A549 (cell line): ENCODE measurements at regions not wholly inside any gene's neighbourhood (a gene's known extent, or its start where the extent isn't known, plus 50 kb on each side); places are given as distances from the start of the nearest gene placed in this dataset.

Experiments
- CBX8 ChIP-seq: fragments of 200-600 bp; sonication (generic); IDR thresholded peaks from 2 replicates; pipeline ENCODE4 v1.6.1; 2016
- CHD2 ChIP-seq: fragments of 150-350 bp; IDR thresholded peaks from 2 replicates; pipeline ENCODE4 v1.6.1; 2014; ENCODE audit warnings: low read length; ENCODE audit not compliant: partially characterized antibody
- FOXS1 ChIP-seq: fragments of 250-450 bp; sonication (Bioruptor Pico); IDR thresholded peaks from 2 replicates; pipeline ENCODE4 v1.5.0; 2020; ENCODE audit warnings: mild to moderate bottlenecking, moderate library complexity
- KDM1A ChIP-seq: fragments of 200-600 bp; sonication (generic); IDR thresholded peaks from 2 replicates; pipeline ENCODE4 v1.6.1; 2016; ENCODE audit warnings: low read depth, mild to moderate bottlenecking
- MAZ ChIP-seq: fragments of 150-350 bp; IDR thresholded peaks from 2 replicates; pipeline ENCODE4 v1.6.1; 2014; ENCODE audit warnings: antibody characterized with exemption, low read depth, low read length, borderline replicate concordance
- NR3C1 ChIP-seq: fragments of >200 bp; sonication (Bioruptor Twin); formaldehyde crosslinking; IDR thresholded peaks from 3 replicates; pipeline ENCODE4 v1.6.1; 2017
- POLR2A ChIP-seq: IDR thresholded peaks from 2 replicates; pipeline ENCODE4 v1.6.1; 2012; ENCODE audit warnings: mild to moderate bottlenecking, low read length
- REST ChIP-seq: fragments of 200-600 bp; sonication (generic); IDR thresholded peaks from 2 replicates; pipeline ENCODE4 v1.6.1; 2016; ENCODE audit warnings: antibody characterized with exemption, mild to moderate bottlenecking, moderate library complexity
- RFX5 ChIP-seq: fragments of 450-650 bp; IDR thresholded peaks from 2 replicates; pipeline ENCODE4 v1.7.1; 2014; ENCODE audit warnings: antibody characterized with exemption, mild to moderate bottlenecking, moderate library complexity
- SREBF2 ChIP-seq: fragments of 450-650 bp; IDR thresholded peaks from 2 replicates; pipeline ENCODE4 v1.6.1; 2014; ENCODE audit warnings: mild to moderate bottlenecking, moderate library complexity
- TF ChIP-seq, protein P1 (sequence below): fragments of >200 bp; sonication (Bioruptor Twin); formaldehyde crosslinking; IDR thresholded peaks from 3 replicates; pipeline ENCODE4 v1.5.1; 2016
- TF ChIP-seq, protein P2 (sequence below): fragments of 250-450 bp; sonication (Bioruptor Pico); IDR thresholded peaks from 2 replicates; pipeline ENCODE4 v1.5.0; 2021; ENCODE audit warnings: mild to moderate bottlenecking, moderate library complexity, borderline replicate concordance
- TF ChIP-seq, protein P3 (sequence below): fragments of 450-650 bp; IDR thresholded peaks from 2 replicates; pipeline ENCODE4 v1.6.1; 2014; ENCODE audit warnings: antibody characterized with exemption

DNA sequence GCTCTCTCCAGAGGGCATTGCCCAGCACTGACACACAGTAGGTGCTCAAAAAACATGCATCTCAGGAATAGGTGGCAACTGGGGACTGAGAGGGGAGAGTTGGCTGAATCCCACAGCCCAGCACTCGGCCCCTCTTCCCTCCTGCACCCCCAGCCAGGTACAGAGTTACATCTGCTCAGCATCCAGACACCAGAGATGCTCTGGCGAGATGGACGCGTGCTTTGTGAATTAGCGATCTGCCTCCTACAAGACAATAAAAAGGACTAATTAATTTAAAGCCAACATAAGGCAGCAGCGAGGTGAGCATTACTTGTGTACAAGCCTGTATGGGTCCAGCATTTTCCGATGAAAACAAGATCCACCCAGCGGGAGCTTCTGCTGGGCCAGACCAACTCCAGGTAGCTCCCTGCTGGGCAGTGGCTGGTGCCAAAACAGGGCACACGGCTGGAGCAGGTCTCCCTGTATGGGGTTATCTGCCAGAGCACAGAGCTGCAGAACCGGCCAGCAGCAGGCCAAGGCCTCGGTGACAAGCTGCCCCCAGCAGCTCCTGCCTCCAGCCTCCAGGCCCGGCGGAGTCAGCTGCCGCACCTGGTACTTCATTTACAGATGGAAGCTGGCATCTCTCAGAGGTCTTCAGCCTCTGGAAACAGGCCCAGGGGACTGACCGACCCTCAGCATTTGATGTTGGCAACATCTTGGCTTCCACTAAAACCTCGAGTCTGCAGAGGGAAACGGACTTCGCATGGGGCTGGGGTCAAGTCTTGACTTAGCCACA lies 219.7 kb upstream of the SDK2 start:
- TF ChIP-seq POLR2A = no peak
- TF ChIP-seq, protein P1, sequence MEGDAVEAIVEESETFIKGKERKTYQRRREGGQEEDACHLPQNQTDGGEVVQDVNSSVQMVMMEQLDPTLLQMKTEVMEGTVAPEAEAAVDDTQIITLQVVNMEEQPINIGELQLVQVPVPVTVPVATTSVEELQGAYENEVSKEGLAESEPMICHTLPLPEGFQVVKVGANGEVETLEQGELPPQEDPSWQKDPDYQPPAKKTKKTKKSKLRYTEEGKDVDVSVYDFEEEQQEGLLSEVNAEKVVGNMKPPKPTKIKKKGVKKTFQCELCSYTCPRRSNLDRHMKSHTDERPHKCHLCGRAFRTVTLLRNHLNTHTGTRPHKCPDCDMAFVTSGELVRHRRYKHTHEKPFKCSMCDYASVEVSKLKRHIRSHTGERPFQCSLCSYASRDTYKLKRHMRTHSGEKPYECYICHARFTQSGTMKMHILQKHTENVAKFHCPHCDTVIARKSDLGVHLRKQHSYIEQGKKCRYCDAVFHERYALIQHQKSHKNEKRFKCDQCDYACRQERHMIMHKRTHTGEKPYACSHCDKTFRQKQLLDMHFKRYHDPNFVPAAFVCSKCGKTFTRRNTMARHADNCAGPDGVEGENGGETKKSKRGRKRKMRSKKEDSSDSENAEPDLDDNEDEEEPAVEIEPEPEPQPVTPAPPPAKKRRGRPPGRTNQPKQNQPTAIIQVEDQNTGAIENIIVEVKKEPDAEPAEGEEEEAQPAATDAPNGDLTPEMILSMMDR = no peak
- no peak for TF ChIP-seq SREBF2
- TF ChIP-seq, protein P2, sequence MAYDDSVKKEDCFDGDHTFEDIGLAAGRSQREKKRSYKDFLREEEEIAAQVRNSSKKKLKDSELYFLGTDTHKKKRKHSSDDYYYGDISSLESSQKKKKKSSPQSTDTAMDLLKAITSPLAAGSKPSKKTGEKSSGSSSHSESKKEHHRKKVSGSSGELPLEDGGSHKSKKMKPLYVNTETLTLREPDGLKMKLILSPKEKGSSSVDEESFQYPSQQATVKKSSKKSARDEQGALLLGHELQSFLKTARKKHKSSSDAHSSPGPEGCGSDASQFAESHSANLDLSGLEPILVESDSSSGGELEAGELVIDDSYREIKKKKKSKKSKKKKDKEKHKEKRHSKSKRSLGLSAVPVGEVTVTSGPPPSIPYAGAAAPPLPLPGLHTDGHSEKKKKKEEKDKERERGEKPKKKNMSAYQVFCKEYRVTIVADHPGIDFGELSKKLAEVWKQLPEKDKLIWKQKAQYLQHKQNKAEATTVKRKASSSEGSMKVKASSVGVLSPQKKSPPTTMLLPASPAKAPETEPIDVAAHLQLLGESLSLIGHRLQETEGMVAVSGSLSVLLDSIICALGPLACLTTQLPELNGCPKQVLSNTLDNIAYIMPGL (CRISPR knock-in tag) = no peak
- TF ChIP-seq, protein P3, sequence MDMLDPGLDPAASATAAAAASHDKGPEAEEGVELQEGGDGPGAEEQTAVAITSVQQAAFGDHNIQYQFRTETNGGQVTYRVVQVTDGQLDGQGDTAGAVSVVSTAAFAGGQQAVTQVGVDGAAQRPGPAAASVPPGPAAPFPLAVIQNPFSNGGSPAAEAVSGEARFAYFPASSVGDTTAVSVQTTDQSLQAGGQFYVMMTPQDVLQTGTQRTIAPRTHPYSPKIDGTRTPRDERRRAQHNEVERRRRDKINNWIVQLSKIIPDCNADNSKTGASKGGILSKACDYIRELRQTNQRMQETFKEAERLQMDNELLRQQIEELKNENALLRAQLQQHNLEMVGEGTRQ = no peak
- no peak for TF ChIP-seq CHD2
- TF ChIP-seq NR3C1 = no peak
- no peak for TF ChIP-seq RFX5
- TF ChIP-seq REST = no peak
- TF ChIP-seq CBX8 = no peak
- TF ChIP-seq MAZ = no peak
- no peak for TF ChIP-seq FOXS1 (CRISPR knock-in tag)
- TF ChIP-seq KDM1A = no peak
